ENCODE measurements at regions not wholly inside any gene's neighbourhood (a gene's known extent, or its start where the extent isn't known, plus 50 kb on each side); places are given as distances from the start of the nearest gene placed in this dataset.

- TF ChIP-seq LEF1 (IDR thresholded peaks at IDR 0.05; ENCODE audit: borderline replicate concordance) (no peak), FOXM1 (IDR thresholded peaks at IDR 0.05; ENCODE audit: borderline replicate concordance) (no peak), ARNT (IDR thresholded peaks at IDR 0.05) (no peak), TARDBP (IDR thresholded peaks at IDR 0.05) (no peak)
- CTCF ChIA-PET: no interaction called here
- DNase-seq (ENCODE audit: extremely low spot score): no peak
- POLR2A ChIA-PET: no interaction called here
These were observed 155.0 kb upstream of the IRX2 start for GRCh38 chr5:2906302-2907090.

DNA sequence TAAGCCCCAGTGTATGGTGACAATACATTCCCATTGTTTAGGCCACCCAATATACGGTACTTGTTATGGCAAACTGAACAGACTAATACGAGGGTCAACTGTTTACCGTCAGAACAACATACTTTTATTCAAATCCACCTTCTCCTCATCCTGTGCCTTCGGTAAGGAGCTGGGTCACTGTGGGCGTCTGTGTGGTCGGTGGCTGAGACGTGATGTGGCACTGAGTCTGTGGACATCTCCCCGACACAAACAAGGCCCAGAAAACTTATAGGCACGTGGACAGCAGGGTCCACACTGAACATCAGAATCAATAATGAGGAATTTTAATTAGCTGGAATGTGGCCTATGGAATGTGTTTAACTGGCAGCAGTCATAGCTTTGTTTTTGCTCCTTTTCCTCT lies 154.3 kb upstream of the IRX2 start:
- POLR2A ChIA-PET: no interaction called here
- CTCF ChIA-PET: no interaction called here
- TF ChIP-seq HDGF (IDR thresholded peaks at IDR 0.05; ENCODE audit: borderline replicate concordance) (no peak), FOXA1 (IDR thresholded peaks at IDR 0.05) (no peak), CTBP1 (IDR thresholded peaks at IDR 0.05; ENCODE audit: borderline replicate concordance) (no peak), LEF1 (IDR thresholded peaks at IDR 0.05; ENCODE audit: borderline replicate concordance) (no peak), ZNF384 (IDR thresholded peaks at IDR 0.05) (no peak)
- no peak for DNase-seq (ENCODE audit: extremely low spot score)

- TF ChIP-seq LEF1 (IDR thresholded peaks at IDR 0.05; ENCODE audit: borderline replicate concordance) (no peak), SP1 (IDR thresholded peaks at IDR 0.05) (no peak), FOXA1 (IDR thresholded peaks at IDR 0.05) (no peak), CTBP1 (IDR thresholded peaks at IDR 0.05; ENCODE audit: borderline replicate concordance) (no peak), ZNF384 (IDR thresholded peaks at IDR 0.05) (no peak), HDGF (IDR thresholded peaks at IDR 0.05; ENCODE audit: borderline replicate concordance) (no peak)
- CTCF ChIA-PET: no interaction called here
- no peak for DNase-seq (ENCODE audit: extremely low spot score)
- POLR2A ChIA-PET: no interaction called here
These were observed 153.5 kb upstream of the IRX2 start for GRCh38 chr5:2904956-2905355.

DNA sequence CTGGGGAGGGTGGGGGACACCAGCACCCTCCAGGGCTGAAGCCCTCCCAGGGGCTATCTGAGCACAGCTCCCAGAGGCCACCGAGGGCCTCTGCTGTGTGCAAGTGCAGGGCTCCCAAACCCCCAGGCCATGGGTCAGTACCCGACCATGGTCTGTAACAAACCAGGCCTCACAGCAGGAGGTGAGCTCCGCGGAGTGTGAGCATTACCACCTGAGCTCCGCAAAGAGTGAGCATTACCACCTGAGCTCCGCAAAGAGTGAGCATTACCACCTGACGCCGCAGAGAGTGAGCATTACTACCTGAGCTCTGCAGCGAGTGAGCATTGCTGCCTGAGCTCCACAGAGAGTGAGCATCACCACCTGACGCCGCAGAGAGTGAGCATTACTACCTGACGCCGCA lies 152.9 kb upstream of the IRX2 start:
- no peak for TF ChIP-seq SUZ12 (IDR thresholded peaks at IDR 0.05)
- no peak for TF ChIP-seq FOXA1 (IDR thresholded peaks at IDR 0.05)
- no peak for TF ChIP-seq TARDBP (IDR thresholded peaks at IDR 0.05)
- no peak for TF ChIP-seq HDGF (IDR thresholded peaks at IDR 0.05; ENCODE audit: borderline replicate concordance)
- TF ChIP-seq FOXK2 (IDR thresholded peaks at IDR 0.05): no peak
- no peak for TF ChIP-seq ELF4 (IDR thresholded peaks at IDR 0.05)
- TF ChIP-seq FOXM1 (IDR thresholded peaks at IDR 0.05; ENCODE audit: borderline replicate concordance): no peak
- TF ChIP-seq PKNOX1 (IDR thresholded peaks at IDR 0.05): no peak
- no peak for TF ChIP-seq SP1 (IDR thresholded peaks at IDR 0.05)
- TF ChIP-seq CTBP1 (IDR thresholded peaks at IDR 0.05; ENCODE audit: borderline replicate concordance): no peak
- no peak for TF ChIP-seq NFRKB (IDR thresholded peaks at IDR 0.05)
- TF ChIP-seq LEF1 (IDR thresholded peaks at IDR 0.05; ENCODE audit: borderline replicate concordance): no peak
- TF ChIP-seq BHLHE40 (IDR thresholded peaks at IDR 0.05; ENCODE audit: borderline replicate concordance): no peak
- no peak for TF ChIP-seq L3MBTL2 (conservative IDR thresholded peaks at IDR 0.05)
- no peak for TF ChIP-seq ZNF384 (IDR thresholded peaks at IDR 0.05)
- TF ChIP-seq ARNT (IDR thresholded peaks at IDR 0.05): no peak
- DNase-seq (ENCODE audit: extremely low spot score): no peak
- CTCF ChIA-PET: no interaction called here
- POLR2A ChIA-PET: no interaction called here

DNA sequence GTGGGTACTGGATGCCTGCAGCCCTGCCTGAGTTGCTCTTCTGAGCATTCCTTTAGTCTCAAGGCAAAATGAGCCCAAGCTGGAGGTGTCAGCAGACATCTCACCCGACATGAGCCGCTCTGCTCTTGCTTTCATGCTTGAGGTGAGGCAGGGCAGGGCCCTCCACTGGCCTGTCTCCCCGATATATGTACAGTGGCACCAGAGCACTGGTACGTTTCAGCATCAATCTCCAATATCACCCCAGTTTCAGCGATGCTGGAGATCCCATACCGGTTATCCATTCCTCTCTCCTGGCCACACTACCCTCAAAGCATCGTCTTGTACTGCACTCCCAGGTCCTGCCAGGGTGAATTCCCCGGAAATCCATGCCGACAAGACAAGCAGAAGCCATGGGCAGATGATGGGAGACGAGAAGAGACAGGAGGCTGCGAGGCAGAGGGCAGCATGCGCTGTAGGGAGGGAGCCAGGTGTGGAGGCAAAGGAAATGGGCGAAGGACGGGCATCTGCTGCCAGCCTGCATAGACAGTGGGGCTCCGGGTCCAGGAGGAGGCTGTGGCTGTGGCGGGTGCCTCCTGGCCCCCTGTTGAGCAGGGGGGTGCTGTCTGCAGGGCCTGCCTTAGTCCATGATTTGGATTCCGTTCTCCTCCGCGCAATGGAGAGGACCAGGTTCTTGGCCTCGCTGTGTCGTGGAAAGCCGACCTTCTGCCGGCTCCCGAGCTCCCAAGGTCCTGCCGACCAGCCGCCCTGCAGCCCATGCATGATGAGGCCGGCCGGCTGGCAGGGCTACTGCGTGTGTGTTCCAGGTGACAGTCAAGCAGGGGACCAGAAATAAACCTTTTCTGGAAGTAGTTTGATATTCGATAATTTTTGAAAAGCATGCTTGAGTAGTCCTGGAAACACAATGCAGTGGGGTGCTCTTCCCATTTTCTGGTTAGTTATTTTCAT lies 152.2 kb upstream of the IRX2 start:
- CTCF ChIA-PET: no interaction called here
- POLR2A ChIA-PET: no interaction called here
- DNase-seq (ENCODE audit: extremely low spot score): no peak
- TF ChIP-seq FOXM1 (IDR thresholded peaks at IDR 0.05; ENCODE audit: borderline replicate concordance): no peak

GRCh38 chr5:2902742-2903297 lies 151.3 kb upstream of the IRX2 start:
- DNase-seq (ENCODE audit: extremely low spot score): no peak
- POLR2A ChIA-PET: no interaction called here

DNA sequence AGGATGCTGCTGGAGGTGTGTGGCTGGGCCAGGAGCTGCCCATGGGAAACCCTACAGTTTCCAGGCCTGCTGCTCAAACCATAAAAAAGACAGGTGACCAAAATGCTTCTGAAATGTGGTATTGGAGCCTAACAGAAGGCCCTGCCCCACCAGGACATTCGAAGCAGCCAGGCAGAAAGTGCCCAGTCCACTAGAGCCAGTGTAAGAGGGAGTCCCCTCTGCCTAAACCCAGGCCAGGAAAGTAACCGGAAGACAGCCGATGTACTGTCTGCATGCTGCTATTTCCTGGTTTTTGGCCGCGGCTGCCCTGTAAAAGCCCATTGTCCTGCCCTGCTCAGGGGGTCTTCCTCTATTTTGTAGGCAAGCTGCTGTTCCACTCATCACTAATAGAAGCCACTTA lies 150.7 kb upstream of the IRX2 start:
- POLR2A ChIA-PET: no interaction called here
- no peak for DNase-seq (ENCODE audit: extremely low spot score)
- CTCF ChIA-PET: no interaction called here
- TF ChIP-seq ZNF384 (IDR thresholded peaks at IDR 0.05) (no peak), SP1 (IDR thresholded peaks at IDR 0.05) (no peak), HDGF (IDR thresholded peaks at IDR 0.05; ENCODE audit: borderline replicate concordance) (no peak), FOXA1 (IDR thresholded peaks at IDR 0.05) (no peak), FOXM1 (IDR thresholded peaks at IDR 0.05; ENCODE audit: borderline replicate concordance) (no peak), BHLHE40 (IDR thresholded peaks at IDR 0.05; ENCODE audit: borderline replicate concordance) (no peak), CTBP1 (IDR thresholded peaks at IDR 0.05; ENCODE audit: borderline replicate concordance) (no peak), ARNT (IDR thresholded peaks at IDR 0.05) (no peak), NFRKB (IDR thresholded peaks at IDR 0.05) (no peak), ELF4 (IDR thresholded peaks at IDR 0.05) (no peak), LEF1 (IDR thresholded peaks at IDR 0.05; ENCODE audit: borderline replicate concordance) (no peak), PKNOX1 (IDR thresholded peaks at IDR 0.05) (no peak), TARDBP (IDR thresholded peaks at IDR 0.05) (no peak), SUZ12 (IDR thresholded peaks at IDR 0.05) (no peak)

More at GRCh38 chr5:2902742-2903297, 151.3 kb upstream of the IRX2 start:
- TF ChIP-seq ARNT (IDR thresholded peaks at IDR 0.05): no peak
- no peak for TF ChIP-seq ZNF384 (IDR thresholded peaks at IDR 0.05)
- no peak for TF ChIP-seq FOXM1 (IDR thresholded peaks at IDR 0.05; ENCODE audit: borderline replicate concordance)
- TF ChIP-seq HDGF (IDR thresholded peaks at IDR 0.05; ENCODE audit: borderline replicate concordance): no peak
- no peak for TF ChIP-seq BHLHE40 (IDR thresholded peaks at IDR 0.05; ENCODE audit: borderline replicate concordance)
- no peak for TF ChIP-seq L3MBTL2 (conservative IDR thresholded peaks at IDR 0.05)
- CTCF ChIA-PET: no interaction called here

Data from HEK293T (cell line).